B cell (primary cell): ENCODE measurements at regions not wholly inside any gene's neighbourhood (a gene's known extent, or its start where the extent isn't known, plus 50 kb on each side); places are given as distances from the start of the nearest gene placed in this dataset.

ENCODE experiments used
- ATAC-seq: fragments of 200-7000 bp; cut with Tn5 transposase; one replicate; pipeline ENCODE4 v1.10.0; 2021; ENCODE audit warnings: low read depth, mild to moderate bottlenecking, moderate number of reproducible peaks, moderate library complexity
- CTCF ChIA-PET: fragments of 350-600 bp; sonication (Branson Sonifier 250); formaldehyde crosslinking; loops from one replicate; lab custom pipeline; 2021; ENCODE audit warnings: antibody characterized with exemption, inconsistent platforms; lab: Charles Lee
- POLR2A ChIA-PET: fragments of 350-600 bp; sonication (Branson Sonifier 250); formaldehyde crosslinking; loops from one replicate; lab custom pipeline; 2021; ENCODE audit warnings: antibody characterized with exemption; lab: Charles Lee
- DNase-seq: peaks from one replicate; pipeline ENCODE4 v3.0.0; 2013
- H2AFZ ChIP-seq: 2 replicates; pipeline ENCODE4 v1.6.1; 2012; ENCODE audit warnings: mild to moderate bottlenecking, low read depth, low read length; ENCODE audit not compliant: insufficient read depth, poor library complexity, severe bottlenecking
- H3K27ac ChIP-seq, 2 donors: 1 replicate in 1 of 2; 2 replicates in 1 of 2; pipeline ENCODE4 v1.5.1; 2012 to 2013; ENCODE audit warnings: low read length in 2 of 2, mild to moderate bottlenecking in 2 of 2, moderate library complexity in 1 of 2
- H3K27me3 ChIP-seq, 4 experiments: fragments of 200-600 bp in 1 of 4; sonication (generic) in 1 of 4; replicated peaks in 1 of 4; 1 replicate in 2 of 4; 2 replicates in 2 of 4; pipeline versions ENCODE4 v1.6.1 to v1.7.0; 2013 to 2016; ENCODE audit warnings: low read length in 3 of 4, mild to moderate bottlenecking in 2 of 4, mixed read lengths in 1 of 4, moderate library complexity in 1 of 4; ENCODE audit not compliant: insufficient read depth in 4 of 4, control insufficient read depth in 3 of 4; ENCODE audit errors: control extremely low read depth in 1 of 4
- H3K36me3 ChIP-seq, 2 experiments: replicated peaks in 1 of 2; 1 replicate in 1 of 2; 2 replicates in 1 of 2; pipeline versions ENCODE4 v1.6.1 to v1.7.1; 2013; ENCODE audit warnings: low read length in 1 of 2; ENCODE audit not compliant: insufficient read depth in 2 of 2, control insufficient read depth in 1 of 2; ENCODE audit errors: control extremely low read depth in 1 of 2, extremely low read depth in 1 of 2
- H3K4me1 ChIP-seq, 2 donors: fragments of 200-600 bp in 1 of 2; sonication (generic) in 1 of 2; 1 replicate in 1 of 2; 2 replicates in 1 of 2; pipeline versions ENCODE4 v1.5.1 to v1.6.1; 2013 to 2017; ENCODE audit warnings: low read length in 2 of 2; ENCODE audit not compliant: control insufficient read depth in 2 of 2, insufficient read depth in 2 of 2
- H3K4me2 ChIP-seq: replicated peaks from 2 replicates; pipeline ENCODE3; 2012; ENCODE audit warnings: mild to moderate bottlenecking, low read depth, low read length; ENCODE audit not compliant: poor library complexity, severe bottlenecking
- H3K4me3 ChIP-seq, 5 experiments: fragments of 200-600 bp in 1 of 5; sonication (generic) in 1 of 5; 1 replicate in 3 of 5; 2 replicates in 2 of 5; pipeline versions ENCODE4 v1.5.1 to v1.7.0; 2011 to 2016; ENCODE audit warnings: low read length in 4 of 5, mild to moderate bottlenecking in 4 of 5, low read depth in 2 of 5, control low read depth in 1 of 5, moderate library complexity in 1 of 5; ENCODE audit not compliant: insufficient read depth in 1 of 5; ENCODE audit errors: control extremely low read depth in 1 of 5, extremely low read depth in 1 of 5
- H3K79me2 ChIP-seq: fragments of 200-600 bp; sonication (generic); one replicate; pipeline ENCODE4 v1.6.0; 2016; ENCODE audit warnings: low read length; ENCODE audit not compliant: control insufficient read depth, insufficient read depth
- H3K9ac ChIP-seq: fragments of 200-600 bp; sonication (generic); 2 replicates; pipeline ENCODE4 v1.6.1; 2017; ENCODE audit warnings: mild to moderate bottlenecking, low read length, moderate library complexity
- H3K9me3 ChIP-seq, 3 donors: one replicate each; pipeline versions ENCODE4 v1.6.1 to v1.7.1; 2013; ENCODE audit warnings: low read length in 2 of 3; ENCODE audit not compliant: control insufficient read depth in 2 of 3, insufficient read depth in 1 of 3; ENCODE audit errors: control extremely low read depth in 1 of 3
- H4K20me1 ChIP-seq: 2 replicates; pipeline ENCODE4 v1.6.0; 2012; ENCODE audit warnings: mild to moderate bottlenecking, low read length; ENCODE audit not compliant: insufficient read depth, control insufficient read depth, poor library complexity, severe bottlenecking
- H3K27ac Mint-ChIP-seq: one replicate; pipeline ENCODE4 v1.8.0; 2021; ENCODE audit warnings: mixed read lengths
- H3K27me3 Mint-ChIP-seq: one replicate; pipeline ENCODE4 v1.8.0; 2021; ENCODE audit warnings: mixed read lengths
- H3K4me1 Mint-ChIP-seq: one replicate; pipeline ENCODE4 v1.8.0; 2021; ENCODE audit warnings: mixed read lengths
- H3K4me3 Mint-ChIP-seq: one replicate; pipeline ENCODE4 v1.8.0; 2021; ENCODE audit warnings: mixed read lengths
- H3K9me3 Mint-ChIP-seq: one replicate; pipeline ENCODE4 v1.8.0; 2022; ENCODE audit warnings: mixed read lengths; ENCODE audit not compliant: insufficient read depth
- EZH2 ChIP-seq: IDR thresholded peaks from 2 replicates; pipeline ENCODE4 v1.6.1; 2012; ENCODE audit warnings: borderline replicate concordance, low read depth, mild to moderate bottlenecking, moderate library complexity, low read length; ENCODE audit not compliant: insufficient read depth, poor library complexity, severe bottlenecking
- WGBS: methylation state at CpG from one replicate; pipeline ENCODE4 v1.1.5; 2013; ENCODE audit warnings: missing lambda C conversion rate; ENCODE audit not compliant: insufficient coverage; 5-methylcytosine and 5-hydroxymethylcytosine counted together
- intact Hi-C: fragments of 100-400 bp; cut with micrococcal nuclease; formaldehyde crosslinking; loops from one replicate; pipeline ENCODE4 v1.10.0; 2022
- TF ChIP-seq, protein P1 (sequence below): fragments of 200-600 bp; IDR thresholded peaks from one replicate; pipeline ENCODE4 v1.8.0; 2022; ENCODE audit warnings: antibody characterized with exemption, mild to moderate bottlenecking

DNA sequence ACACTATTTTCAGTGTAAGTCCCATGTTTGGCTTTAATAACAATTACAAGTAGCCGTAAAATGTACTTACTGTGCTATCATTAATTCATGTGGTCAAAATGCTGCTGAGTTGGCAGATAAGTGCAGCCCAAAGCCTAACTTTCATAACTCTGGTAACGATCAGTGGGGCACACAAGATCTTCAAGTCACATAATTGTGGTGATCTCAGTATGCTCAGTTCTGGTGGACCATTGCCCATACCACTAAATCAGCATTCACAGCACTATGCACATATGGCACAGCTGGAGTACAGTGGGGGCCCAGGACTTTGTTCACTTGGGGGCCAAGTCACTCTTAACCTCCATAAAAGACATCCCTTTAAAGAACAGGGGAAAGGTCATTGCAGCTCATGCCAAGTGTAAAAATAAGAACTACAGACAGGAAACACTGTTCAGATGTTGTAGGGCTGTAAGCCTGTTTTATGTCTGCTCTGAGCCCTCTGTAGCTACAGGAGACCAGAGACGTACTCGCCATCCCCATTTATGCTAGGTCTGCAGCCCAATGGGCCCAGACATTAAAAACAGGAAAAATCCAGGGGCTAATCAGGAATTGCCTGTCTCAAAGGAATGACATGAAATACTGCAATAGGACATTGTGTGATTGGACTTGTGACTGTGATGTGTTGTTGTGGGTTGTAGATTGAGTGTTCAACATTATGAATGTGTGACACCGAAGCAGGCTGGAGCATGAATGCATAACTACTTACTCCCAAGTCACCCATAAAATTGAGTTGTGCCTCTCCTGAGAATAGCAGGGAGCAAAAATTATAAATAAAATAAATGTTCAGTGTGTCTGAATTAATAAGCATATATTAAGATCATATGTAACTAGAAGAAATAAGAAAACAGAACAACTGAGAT lies 282.5 kb upstream of the EPHA3 start:
- WGBS = 90% methylated on average over 4 of the region's 5 CpGs
- Histone ChIP-seq H3K9me3 (no peaks in the 10 kb centered on the region), H3K4me2 (no peak overlapping the region), H2AFZ (no peak overlapping the region), H4K20me1 (no peaks in the 10 kb centered on the region), H3K79me2 (no peaks in the 10 kb centered on the region), H3K27ac (no peak overlapping the region), H3K9ac (no peak overlapping the region), H3K4me3 (no peak overlapping the region), H3K36me3 (no peaks in the 10 kb centered on the region), H3K4me1 (no peaks in the 10 kb centered on the region), H3K27me3 (no peaks in the 10 kb centered on the region)
- no peak overlapping the region for H3K27ac Mint-ChIP-seq
- no peaks in the 10 kb centered on the region for H3K27me3 Mint-ChIP-seq
- H3K4me1 Mint-ChIP-seq = no peaks in the 10 kb centered on the region
- no peak for ATAC-seq
- no peak overlapping the region for H3K4me3 Mint-ChIP-seq
- ChIA-PET CTCF (no interaction called here), POLR2A (no interaction called here)
- TF ChIP-seq, protein P1, sequence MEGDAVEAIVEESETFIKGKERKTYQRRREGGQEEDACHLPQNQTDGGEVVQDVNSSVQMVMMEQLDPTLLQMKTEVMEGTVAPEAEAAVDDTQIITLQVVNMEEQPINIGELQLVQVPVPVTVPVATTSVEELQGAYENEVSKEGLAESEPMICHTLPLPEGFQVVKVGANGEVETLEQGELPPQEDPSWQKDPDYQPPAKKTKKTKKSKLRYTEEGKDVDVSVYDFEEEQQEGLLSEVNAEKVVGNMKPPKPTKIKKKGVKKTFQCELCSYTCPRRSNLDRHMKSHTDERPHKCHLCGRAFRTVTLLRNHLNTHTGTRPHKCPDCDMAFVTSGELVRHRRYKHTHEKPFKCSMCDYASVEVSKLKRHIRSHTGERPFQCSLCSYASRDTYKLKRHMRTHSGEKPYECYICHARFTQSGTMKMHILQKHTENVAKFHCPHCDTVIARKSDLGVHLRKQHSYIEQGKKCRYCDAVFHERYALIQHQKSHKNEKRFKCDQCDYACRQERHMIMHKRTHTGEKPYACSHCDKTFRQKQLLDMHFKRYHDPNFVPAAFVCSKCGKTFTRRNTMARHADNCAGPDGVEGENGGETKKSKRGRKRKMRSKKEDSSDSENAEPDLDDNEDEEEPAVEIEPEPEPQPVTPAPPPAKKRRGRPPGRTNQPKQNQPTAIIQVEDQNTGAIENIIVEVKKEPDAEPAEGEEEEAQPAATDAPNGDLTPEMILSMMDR = no peak
- TF ChIP-seq EZH2 = no peak
- intact Hi-C loops = no loop called here
- no peak for DNase-seq
- no peaks in the 10 kb centered on the region for H3K9me3 Mint-ChIP-seq

DNA sequence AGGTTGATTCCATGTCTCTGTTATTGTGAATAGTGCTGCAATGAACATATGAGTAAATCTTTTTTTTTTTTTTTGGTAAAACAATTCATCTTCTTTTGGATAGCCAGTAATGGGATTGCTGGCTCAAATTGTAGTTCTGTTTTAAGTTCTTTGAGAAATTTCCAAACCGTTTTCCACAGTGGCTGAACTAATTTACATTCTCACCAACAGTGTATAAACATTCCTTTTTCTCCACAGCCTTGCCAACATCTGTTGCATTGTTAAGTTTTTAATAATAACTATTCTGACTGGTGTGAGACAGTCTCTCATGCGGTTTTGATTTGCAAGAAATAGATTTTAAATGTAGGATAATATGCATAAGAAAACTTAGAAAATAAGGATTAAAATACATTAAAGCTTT lies 279.0 kb upstream of the EPHA3 start:
- ATAC-seq (no peak), DNase-seq (no peak)
- Histone ChIP-seq H2AFZ (no peak overlapping the region), H3K9ac (no peak overlapping the region), H3K27me3 (no peaks in the 10 kb centered on the region), H3K9me3 (no peaks in the 10 kb centered on the region), H3K4me2 (no peak overlapping the region), H3K4me3 (no peak overlapping the region), H3K79me2 (no peaks in the 10 kb centered on the region), H3K36me3 (no peaks in the 10 kb centered on the region), H4K20me1 (no peaks in the 10 kb centered on the region), H3K4me1 (no peaks in the 10 kb centered on the region), H3K27ac (no peak overlapping the region)
- TF ChIP-seq, protein P1 = no peak
- TF ChIP-seq EZH2 = no peak
- Mint-ChIP-seq H3K27me3 (no peaks in the 10 kb centered on the region), H3K4me1 (no peaks in the 10 kb centered on the region), H3K9me3 (no peaks in the 10 kb centered on the region), H3K27ac (no peak overlapping the region), H3K4me3 (no peak overlapping the region)
- WGBS = no CpG with 5 or more reads among the region's 2 CpGs
- ChIA-PET POLR2A (no interaction called here), CTCF (no interaction called here)
- intact Hi-C loops = no loop called here
